SU-DHL-6 (cell line): ENCODE measurements at regions not wholly inside any gene's neighbourhood (a gene's known extent, or its start where the extent isn't known, plus 50 kb on each side); places are given as distances from the start of the nearest gene placed in this dataset.

Source experiments
- EZH2phosphoT487 ChIP-seq: fragments of 200-600 bp; sonication (generic), shearing (Covaris generic); conservative IDR thresholded peaks from 2 replicates; pipeline ENCODE4 v1.6.1; 2018; ENCODE audit warnings: mild to moderate bottlenecking, antibody characterized with exemption, low read length, moderate library complexity, mixed read lengths
- TF ChIP-seq, protein P1 (sequence below): fragments of 200-600 bp; sonication (generic); IDR thresholded peaks from one replicate; pipeline ENCODE4 v1.5.1; 2017; ENCODE audit warnings: antibody characterized with exemption, mild to moderate bottlenecking, low read length, moderate library complexity; ENCODE audit not compliant: insufficient read depth, poor library complexity, severe bottlenecking

DNA sequence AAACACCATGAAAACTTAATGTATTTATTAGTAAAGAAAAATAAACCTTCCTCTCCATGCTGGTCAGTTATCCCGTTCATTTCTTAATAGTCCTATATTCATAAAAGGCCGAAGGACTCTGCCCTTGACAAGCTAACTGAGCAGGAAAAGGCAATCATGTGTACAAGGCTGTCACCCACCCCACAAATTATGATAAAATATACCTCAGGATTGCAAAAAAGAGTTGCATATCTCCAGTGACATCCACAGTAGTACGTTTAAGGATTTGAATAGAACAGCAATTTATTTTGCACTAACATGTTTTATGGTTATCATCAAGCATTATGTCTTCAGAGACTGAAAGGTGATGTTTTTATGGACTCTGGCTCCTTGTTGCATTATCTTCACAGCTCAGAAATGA is 157.6 kb downstream of the FOXB1 start:
- TF ChIP-seq, protein P1, sequence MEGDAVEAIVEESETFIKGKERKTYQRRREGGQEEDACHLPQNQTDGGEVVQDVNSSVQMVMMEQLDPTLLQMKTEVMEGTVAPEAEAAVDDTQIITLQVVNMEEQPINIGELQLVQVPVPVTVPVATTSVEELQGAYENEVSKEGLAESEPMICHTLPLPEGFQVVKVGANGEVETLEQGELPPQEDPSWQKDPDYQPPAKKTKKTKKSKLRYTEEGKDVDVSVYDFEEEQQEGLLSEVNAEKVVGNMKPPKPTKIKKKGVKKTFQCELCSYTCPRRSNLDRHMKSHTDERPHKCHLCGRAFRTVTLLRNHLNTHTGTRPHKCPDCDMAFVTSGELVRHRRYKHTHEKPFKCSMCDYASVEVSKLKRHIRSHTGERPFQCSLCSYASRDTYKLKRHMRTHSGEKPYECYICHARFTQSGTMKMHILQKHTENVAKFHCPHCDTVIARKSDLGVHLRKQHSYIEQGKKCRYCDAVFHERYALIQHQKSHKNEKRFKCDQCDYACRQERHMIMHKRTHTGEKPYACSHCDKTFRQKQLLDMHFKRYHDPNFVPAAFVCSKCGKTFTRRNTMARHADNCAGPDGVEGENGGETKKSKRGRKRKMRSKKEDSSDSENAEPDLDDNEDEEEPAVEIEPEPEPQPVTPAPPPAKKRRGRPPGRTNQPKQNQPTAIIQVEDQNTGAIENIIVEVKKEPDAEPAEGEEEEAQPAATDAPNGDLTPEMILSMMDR, result no peak
- TF ChIP-seq EZH2phosphoT487, result no peak
